NCI-H2196 (cell line): ENCODE measurements at regions not wholly inside any gene's neighbourhood (a gene's known extent, or its start where the extent isn't known, plus 50 kb on each side); places are given as distances from the start of the nearest gene placed in this dataset.

ENCODE experiments used
- DNase-seq: peaks from one replicate; lab custom pipeline; 2025; ENCODE audit not compliant: unreplicated experiment; lab: John Stamatoyannopoulos, UW

GRCh38 chr12:67533159-67533558 is 115.4 kb upstream of the DYRK2 start:
- DNase-seq = peak; percentile 43

GRCh38 chr12:67534046-67534445 is 114.5 kb upstream of the DYRK2 start:
- no peak for DNase-seq

DNA sequence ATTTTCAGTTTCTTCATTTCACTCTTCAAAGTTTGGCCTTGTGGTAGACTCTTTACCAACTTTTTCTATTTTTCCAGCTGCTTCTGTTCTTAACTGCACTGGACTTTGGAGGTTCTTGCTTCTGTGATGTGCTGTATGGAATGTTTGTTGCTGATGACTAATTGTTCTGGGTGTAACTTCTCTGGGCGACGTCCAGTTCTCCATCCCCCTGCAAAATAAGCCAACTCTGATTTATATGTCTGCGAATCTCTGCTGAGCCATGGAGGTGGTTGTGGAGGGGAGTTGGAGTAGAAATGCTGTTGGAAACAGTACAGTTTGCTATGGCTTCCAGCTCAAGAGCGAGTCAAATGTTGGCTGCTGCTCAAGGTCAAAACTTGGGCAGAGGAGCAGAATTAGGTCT is 113.9 kb upstream of the DYRK2 start:
- DNase-seq = no peak

GRCh38 chr12:67535176-67535575 is 113.4 kb upstream of the DYRK2 start:
- no peak for DNase-seq

- DNase-seq = no peak
Observed at GRCh38 chr12:67535971-67536370, 112.6 kb upstream of the DYRK2 start.

- DNase-seq = no peak
Observed at GRCh38 chr12:67539329-67539728, 109.2 kb upstream of the DYRK2 start.

DNA sequence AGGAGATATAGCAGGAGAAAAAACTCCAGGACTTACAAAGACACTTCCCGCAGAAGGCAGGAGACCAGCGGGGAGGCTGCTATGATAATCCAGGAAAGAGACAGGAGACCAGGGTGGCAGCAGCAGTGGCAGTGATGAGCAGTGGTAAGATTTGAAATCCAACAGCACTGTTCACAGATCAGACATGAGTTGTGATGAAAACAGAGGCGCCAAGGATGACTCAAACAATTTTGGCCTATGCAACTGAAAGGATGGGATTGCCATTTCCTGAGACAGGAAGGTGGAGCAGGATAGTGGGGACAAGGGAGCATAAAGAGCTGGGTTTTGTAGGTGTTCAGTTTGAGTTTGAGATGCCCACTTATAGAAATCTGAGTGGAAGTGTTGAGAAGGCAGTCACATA is 108.6 kb upstream of the DYRK2 start:
- no peak for DNase-seq

DNA sequence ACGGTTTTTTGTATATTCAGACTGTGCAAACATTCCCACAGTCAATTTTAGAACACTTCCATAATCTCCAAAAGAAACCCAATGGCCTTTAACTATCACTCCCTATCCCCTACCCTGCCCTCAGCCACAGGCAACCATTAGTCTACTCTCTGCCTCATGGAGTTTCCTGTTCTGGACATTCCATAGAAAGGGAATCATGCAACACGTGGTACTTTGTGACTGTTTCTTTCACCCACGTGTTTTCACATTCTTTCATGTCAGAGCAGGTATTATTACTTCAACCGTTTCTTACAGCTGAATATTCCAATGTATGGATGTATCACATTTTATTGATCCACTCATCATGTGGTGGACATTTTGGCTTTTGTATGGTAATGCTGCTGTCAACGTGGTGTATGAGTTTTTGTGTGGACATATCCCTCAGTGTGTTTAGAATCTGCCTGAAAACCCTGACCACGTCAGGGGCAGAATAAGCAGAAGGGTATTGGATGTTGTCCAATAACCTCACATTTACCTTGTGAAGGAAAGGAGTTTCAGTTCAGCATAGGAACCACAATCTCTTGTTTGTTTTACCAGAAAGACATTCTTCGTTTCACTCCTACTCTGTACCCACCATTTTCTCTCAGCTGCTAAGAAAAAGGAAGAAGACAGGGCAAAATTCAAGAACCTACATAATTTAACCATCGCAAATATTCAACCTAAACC is 107.5 kb upstream of the DYRK2 start:
- no peak for DNase-seq

- DNase-seq = peak; percentile 48
Observed at GRCh38 chr12:67541625-67541991, 106.9 kb upstream of the DYRK2 start.

DNA sequence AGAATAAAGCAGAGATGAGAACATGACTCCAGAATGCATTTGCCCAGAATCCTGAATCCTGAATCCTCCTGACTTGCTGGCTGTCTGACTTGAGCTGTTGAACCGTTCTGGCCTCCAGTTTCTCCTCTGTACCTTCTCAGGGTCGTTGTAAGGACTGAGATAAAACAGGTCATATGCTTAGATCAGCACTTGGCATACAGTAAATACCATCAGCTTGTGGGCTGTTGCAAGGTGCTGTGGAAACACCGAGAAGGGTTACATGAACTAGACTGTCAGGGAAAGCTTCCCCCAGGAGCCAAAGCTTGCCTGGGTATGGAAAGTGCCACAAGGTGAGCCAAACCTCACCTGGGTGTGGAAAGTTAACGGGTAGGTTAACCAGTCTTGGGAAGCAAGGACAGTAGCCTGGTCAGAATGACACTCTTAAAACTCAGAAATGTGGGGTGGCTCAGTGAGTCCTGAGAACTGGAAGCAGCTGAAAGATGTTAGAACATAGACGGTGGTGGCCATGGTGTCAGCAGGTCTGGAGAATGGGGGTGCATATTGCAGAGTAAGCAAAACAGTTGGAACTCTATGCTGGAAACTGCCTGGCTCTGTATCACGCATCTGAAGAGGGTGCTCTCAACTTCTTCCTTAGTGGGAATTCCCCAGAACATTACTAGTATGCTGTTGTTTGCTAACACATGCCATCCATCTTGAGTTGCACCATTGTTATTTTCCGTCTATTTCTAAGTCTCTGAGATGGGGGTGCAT is 105.3 kb upstream of the DYRK2 start:
- no peak for DNase-seq

GRCh38 chr12:67545298-67545697 is 103.2 kb upstream of the DYRK2 start:
- DNase-seq = no peak

DNA sequence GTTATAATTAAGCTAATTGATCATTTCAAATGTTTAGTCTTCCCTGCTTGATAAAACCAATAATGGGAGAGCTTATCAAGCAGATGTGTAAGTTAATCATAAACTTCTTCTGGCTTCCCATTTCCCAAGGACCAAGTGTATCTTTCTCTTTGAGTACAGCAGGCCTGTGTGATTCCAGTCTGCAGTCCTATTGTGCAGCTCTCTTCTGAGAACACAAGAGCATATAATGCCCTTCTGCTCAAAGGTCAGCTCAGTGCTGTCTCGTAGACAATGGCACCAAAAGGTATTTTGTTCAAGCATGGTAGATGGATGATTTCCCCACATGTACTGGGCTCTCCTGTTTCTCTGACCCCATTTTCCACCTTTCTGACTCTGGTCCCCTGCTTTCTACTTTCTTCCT is 101.8 kb upstream of the DYRK2 start:
- DNase-seq = no peak

- peak; percentile 22 for DNase-seq
Observed at GRCh38 chr12:67555075-67555717, 93.3 kb upstream of the DYRK2 start.

GRCh38 chr12:67558775-67559174 is 89.8 kb upstream of the DYRK2 start:
- no peak for DNase-seq

GRCh38 chr12:67559751-67560150 is 88.8 kb upstream of the DYRK2 start:
- no peak for DNase-seq

GRCh38 chr12:67562513-67563287 is 85.8 kb upstream of the DYRK2 start:
- DNase-seq = no peak

DNA sequence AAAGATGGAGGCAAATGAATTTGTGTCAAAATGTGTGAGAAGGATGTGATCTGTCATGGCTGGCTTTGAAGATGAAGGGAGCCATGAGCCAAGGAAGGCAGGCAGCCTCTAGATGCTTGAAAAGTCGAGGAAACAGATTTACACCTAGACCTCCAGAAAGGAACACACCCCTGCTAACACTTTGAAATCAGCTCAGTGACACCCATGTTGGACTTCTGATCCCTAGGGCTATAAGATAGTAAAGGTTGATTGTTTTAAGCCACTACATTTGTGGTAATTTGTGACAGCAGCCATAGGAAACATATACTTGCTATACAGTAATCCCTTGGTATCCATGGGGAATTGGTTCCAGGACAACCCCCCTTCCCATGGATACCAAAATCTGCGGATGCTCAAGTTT is 80.5 kb upstream of the DYRK2 start:
- no peak for DNase-seq

DNA sequence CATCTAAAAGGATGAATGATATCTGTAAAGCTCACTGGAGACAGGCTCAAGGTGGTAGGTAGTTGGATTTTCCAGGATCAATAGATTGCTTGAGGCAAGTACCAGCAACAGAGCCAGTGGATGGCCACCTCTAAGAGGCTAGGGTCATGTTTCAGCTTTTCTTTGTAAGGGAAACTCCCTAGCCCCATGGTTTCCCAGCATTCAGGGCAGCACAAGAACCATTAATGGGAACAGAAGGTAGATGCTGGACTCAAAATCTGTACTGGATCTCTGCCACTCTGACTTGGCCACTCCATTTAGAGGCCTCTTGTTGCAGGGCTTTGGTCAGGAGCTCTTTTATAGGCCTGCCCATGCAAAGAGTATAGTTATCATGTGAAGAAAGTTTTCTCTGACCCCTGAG is 76.1 kb upstream of the DYRK2 start:
- peak; percentile 49 for DNase-seq

GRCh38 chr12:67573566-67573965 is 75.0 kb upstream of the DYRK2 start:
- DNase-seq = no peak

GRCh38 chr12:67578976-67579661 is 69.4 kb upstream of the DYRK2 start:
- no peak for DNase-seq

- DNase-seq = no peak
Observed at GRCh38 chr12:67579662-67580003, 68.9 kb upstream of the DYRK2 start.
